Heart right ventricle (tissue), 16 donors: ENCODE measurements at regions not wholly inside any gene's neighbourhood (a gene's known extent, or its start where the extent isn't known, plus 50 kb on each side); places are given as distances from the start of the nearest gene placed in this dataset.
"Not testable (repeated sequence)": the region's sequence is repeated elsewhere in the genome, so short reads cannot be mapped to it uniquely, and the experiment has no call there.

Experiments
- ATAC-seq, 8 donors: fragments of 200-7000 bp; cut with Tn5 transposase; one replicate each; pipeline ENCODE4 v1.9.1; 2020; ENCODE audit warnings: mild to moderate bottlenecking in 8 of 8, moderate library complexity in 8 of 8, moderate number of reproducible peaks in 1 of 8
- DNase-seq, 2 donors: peaks; one replicate each; pipeline ENCODE4 v3.0.0-alpha.2; 2020
- H3K27ac ChIP-seq, 10 donors: fragments of 200-600 bp; sonication (generic) in 2 of 10; one replicate each; pipeline versions ENCODE4 v1.5.0 to v1.8.0; 2020 to 2022; ENCODE audit warnings: mild to moderate bottlenecking in 3 of 10
- H3K27me3 ChIP-seq, 7 donors: fragments of 200-600 bp; one replicate each; pipeline ENCODE4 v1.8.0; 2021 to 2022; ENCODE audit warnings: mild to moderate bottlenecking in 2 of 7
- H3K36me3 ChIP-seq, 9 donors: fragments of 200-600 bp; sonication (generic) in 1 of 9; one replicate each; pipeline versions ENCODE4 v1.5.0 to v1.8.0; 2020 to 2022; ENCODE audit warnings: mild to moderate bottlenecking in 2 of 9
- H3K4me1 ChIP-seq, 9 donors: fragments of 200-600 bp; sonication (generic) in 1 of 9; one replicate each; pipeline versions ENCODE4 v1.5.0 to v1.8.0; 2020 to 2022; ENCODE audit warnings: mild to moderate bottlenecking in 4 of 9
- H3K4me3 ChIP-seq, 10 donors: fragments of 200-600 bp; sonication (generic) in 2 of 10; one replicate each; pipeline versions ENCODE4 v1.5.0 to v1.8.0; 2020 to 2022; ENCODE audit warnings: mild to moderate bottlenecking in 7 of 10, moderate library complexity in 2 of 10
- H3K9me3 ChIP-seq, 11 donors: fragments of 200-600 bp in 10 of 11; sonication (generic) in 2 of 11; one replicate each; pipeline versions ENCODE4 v1.5.0 to v1.8.0; 2013 to 2022; ENCODE audit warnings: mild to moderate bottlenecking in 2 of 11, control low read depth in 1 of 11, moderate library complexity in 1 of 11
- WGBS, 2 donors: extraction: QIAGEN DNeasy Blood & Tissue Kit; methylation state at CpG; one replicate each; pipeline ENCODE4 v1.1.7; 2013; ENCODE audit warnings: inconsistent platforms in 1 of 2; 5-methylcytosine and 5-hydroxymethylcytosine counted together
- intact Hi-C, 10 donors: fragments of 100-400 bp; cut with DNase I; formaldehyde crosslinking; loops; one replicate each; pipeline versions ENCODE4 v1.11.1 to v1.14.2; 2022
- TF ChIP-seq, protein P1 (sequence below), 9 donors: fragments of 200-600 bp; sonication (generic) in 2 of 9; IDR thresholded peaks; one replicate each; pipeline versions ENCODE4 v1.5.0 to v1.8.0; 2021 to 2022; ENCODE audit warnings: antibody characterized with exemption in 9 of 9, mild to moderate bottlenecking in 5 of 9, moderate library complexity in 1 of 9
- donor health status: Arrhythmogenic right ventricular cardiomyopathy.
- donor health status: ischemic (EF 13 %, LVEDD 7.1; RV severe dilation, severe dysfunction).
- donor health status: healthy with polysubstance abuse.
- donor health status: DM: no; HTN: yes; CAD: no.
- donor health status: DM: no; HTN: no; CAD: no.
- donor health status: ischemic (EF 25% LVEDD 6.9; RV normal size, moderate dysfunction).
- donor health status: ischemic (EF 25% LVEDD 5.7; RV mildly dilated, moderate dysfunction).
- donor health status: healthy.
- donor health status: DM: yes; HTN: yes; CAD: no.
- donor health status: Ischemic cardiomyopathy.
- donor health status: ischemic (EF 35%, LVEDD 5.7; RV mildly dilated, moderate dysfunction).
- donor health status: nonischemic (EF 11% LVEDD 7.7; RV severe dilation, severe dysfunction).
- donor health status: DM: yes; HTN: yes; CAD: no.
- donor health status: PGD.
- donor health status: ischemic (EF 29% LVEDD 5.4; RV normal size, mild dysfunction).
- donor health status: nonischemic (EF 23%, LVEDD 6.1; RV moderate dilation, normal function).

DNA sequence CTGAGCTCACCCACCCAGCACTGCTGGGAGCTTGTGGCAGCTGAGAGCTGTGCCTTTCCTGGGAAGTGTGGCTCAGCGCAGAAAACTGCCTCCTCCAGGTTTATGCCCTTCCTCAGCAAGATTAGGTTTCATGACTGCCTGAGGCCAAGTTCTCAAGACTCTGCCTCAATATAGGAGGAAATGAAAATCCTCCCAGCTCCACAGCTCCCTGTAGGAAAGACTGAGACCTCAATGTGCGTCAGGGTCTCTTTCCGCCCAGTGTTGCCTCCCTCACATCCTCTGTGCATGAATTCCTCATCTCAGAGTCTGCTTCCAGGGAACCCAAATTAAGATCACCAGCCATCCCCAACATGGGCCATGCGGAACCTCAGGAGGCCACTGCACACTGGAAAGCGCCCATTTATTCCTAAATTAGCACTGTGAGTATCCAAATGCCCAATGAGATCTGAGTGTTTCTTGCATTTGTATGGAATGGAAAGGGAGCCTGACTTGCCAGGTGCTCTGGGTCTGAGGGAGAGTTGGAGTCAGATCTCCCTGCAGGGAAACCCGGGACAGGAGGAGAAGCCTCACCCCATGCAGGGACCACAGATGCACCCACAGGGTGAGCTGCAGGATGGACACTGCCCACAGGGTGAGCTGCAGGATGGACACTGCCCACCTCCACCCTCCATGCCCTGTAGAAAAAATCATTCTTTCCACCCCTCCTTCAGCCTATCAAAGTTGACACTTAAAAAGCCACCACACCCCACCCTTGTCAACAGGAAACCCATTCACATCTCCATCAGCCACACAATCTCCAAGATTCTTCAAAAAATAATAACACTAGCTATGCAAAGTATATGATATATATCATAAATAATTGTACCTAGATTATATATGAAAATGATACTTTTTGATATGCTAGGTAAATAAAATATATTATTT, 97.4 kb upstream of the IGLL5 start:
- intact Hi-C loops: no loop called here
- Histone ChIP-seq H3K36me3 (no peaks in the 10 kb centered on the region), H3K27ac (peak overlapping the region in 1 of 10 donors; percentile 77), H3K4me1 (peaks cover 0 to 11% (median 0%) of the 10 kb centered on the region in 9 donors), H3K27me3 (peaks cover 0 to 29% (median 26%) of the 10 kb centered on the region in 7 donors), H3K4me3 (no peak overlapping the region), H3K9me3 (no peaks in the 10 kb centered on the region)
- ATAC-seq (no peak), DNase-seq (no peak)
- TF ChIP-seq, protein P1, sequence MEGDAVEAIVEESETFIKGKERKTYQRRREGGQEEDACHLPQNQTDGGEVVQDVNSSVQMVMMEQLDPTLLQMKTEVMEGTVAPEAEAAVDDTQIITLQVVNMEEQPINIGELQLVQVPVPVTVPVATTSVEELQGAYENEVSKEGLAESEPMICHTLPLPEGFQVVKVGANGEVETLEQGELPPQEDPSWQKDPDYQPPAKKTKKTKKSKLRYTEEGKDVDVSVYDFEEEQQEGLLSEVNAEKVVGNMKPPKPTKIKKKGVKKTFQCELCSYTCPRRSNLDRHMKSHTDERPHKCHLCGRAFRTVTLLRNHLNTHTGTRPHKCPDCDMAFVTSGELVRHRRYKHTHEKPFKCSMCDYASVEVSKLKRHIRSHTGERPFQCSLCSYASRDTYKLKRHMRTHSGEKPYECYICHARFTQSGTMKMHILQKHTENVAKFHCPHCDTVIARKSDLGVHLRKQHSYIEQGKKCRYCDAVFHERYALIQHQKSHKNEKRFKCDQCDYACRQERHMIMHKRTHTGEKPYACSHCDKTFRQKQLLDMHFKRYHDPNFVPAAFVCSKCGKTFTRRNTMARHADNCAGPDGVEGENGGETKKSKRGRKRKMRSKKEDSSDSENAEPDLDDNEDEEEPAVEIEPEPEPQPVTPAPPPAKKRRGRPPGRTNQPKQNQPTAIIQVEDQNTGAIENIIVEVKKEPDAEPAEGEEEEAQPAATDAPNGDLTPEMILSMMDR (IDR thresholded peaks at IDR 0.05): no peak
- WGBS, 2 donors: 80 to 82% methylated on average over 6 of the region's 6 CpGs

DNA sequence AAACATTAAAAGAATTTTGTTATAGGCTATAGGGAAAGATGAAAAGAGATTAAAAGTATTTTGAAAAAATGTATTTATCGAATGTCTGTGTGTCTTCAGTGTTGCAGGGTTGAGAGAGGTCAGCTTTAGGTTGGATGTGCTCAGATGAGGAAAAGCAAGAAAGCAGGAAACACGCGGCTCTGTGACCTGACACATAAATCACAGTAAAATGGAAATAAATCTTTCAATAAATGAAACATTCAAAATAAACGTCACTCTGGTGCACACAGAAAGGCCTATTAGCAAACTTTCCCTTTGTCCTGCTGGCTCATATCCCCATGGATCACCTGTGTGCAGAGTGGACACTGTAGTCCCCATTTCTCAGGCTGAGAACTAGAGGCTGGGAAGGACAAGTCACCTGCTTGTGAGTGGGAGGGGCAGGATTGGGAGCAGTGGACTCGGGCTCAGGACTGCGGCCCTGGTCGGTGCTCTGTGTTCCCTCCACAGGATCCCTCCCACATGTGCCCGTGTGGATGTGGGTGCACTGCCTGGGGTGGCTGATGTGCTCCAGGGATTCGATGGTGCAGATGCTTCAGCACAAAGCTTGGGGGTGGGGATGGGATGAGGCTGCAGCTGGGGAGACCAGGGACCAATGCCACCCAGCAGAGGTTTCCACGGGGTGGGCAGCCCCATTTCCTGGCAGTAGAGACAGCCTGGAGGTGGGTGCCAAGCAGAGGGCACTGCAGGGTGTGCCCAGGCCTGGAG, 96.0 kb upstream of the IGLL5 start:
- DNase-seq (no peak), ATAC-seq (no peak)
- Histone ChIP-seq H3K4me1 (peaks cover 0 to 11% (median 0%) of the 10 kb centered on the region in 9 donors), H3K36me3 (no peaks in the 10 kb centered on the region), H3K4me3 (no peak overlapping the region), H3K27ac (peak overlapping the region in 1 of 10 donors; percentile 63), H3K27me3 (peaks cover 0 to 22% (median 18%) of the 10 kb centered on the region in 7 donors), H3K9me3 (no peaks in the 10 kb centered on the region)
- intact Hi-C loops: no loop called here
- 62 to 72% methylated on average over 10 of the region's 10 CpGs for WGBS, 2 donors
- TF ChIP-seq, protein P1 (IDR thresholded peaks at IDR 0.05): no peak

DNA sequence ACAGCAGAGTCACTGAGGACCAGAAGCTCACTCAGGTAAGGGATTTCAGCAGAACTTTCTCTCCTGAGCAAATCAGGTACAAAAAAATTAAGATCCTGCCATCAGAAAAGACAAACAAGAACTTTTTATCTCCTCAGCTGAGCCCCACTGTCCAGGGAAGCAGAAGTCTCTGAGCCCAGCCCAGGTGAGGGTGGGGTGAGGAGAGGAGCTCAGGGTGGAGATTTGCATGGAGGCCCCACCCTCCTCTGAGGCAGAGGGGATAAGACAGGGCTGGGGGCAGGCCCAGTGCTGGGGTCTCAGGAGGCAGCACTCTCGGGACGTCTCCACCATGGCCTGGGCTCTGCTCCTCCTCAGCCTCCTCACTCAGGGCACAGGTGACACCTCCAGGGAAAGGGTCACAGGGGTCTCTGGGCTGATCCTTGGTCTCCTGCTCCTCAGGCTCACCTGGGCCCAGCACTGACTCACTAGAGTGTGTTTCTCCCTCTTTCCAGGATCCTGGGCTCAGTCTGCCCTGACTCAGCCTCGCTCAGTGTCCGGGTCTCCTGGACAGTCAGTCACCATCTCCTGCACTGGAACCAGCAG, 95.3 kb upstream of the IGLL5 start:
- WGBS, 2 donors: 63 to 79% methylated on average over 4 of the region's 4 CpGs
- ATAC-seq, intact Hi-C loops: not testable (repeated sequence)

DNA sequence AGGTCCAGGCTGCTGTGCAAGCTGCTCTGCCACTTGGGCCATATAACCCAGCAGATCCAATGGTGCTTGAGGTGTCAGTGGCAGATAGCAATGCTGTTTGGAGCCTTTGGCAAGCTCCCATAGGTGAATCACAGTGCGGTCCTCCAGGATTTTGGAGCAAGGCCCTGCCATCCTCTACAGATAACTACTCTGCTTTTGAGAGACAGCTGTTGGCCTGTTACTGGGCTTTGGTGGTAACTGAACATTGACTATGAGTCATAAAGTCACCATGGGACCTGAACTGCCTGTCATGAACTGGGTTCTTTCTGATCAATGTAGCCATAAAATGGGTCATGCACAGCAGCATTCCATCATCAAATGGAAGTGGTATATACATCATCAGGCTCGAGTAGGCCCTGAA, 92.0 kb upstream of the IGLL5 start:
- not testable (repeated sequence) for ATAC-seq, DNase-seq, H3K9me3 ChIP-seq, H3K36me3 ChIP-seq, H3K4me3 ChIP-seq, H3K4me1 ChIP-seq, H3K27ac ChIP-seq
- 72 to 81% methylated on average over 2 of the region's 2 CpGs for WGBS, 2 donors
- intact Hi-C loops: loop anchor here in 1 of 10 donors (5.0 kb wide), 1 partner anchor 82 kb away; no protein-coding TSS in a partner anchor
- peaks cover 0 to 11% (median 0%) of the 10 kb centered on the region in 7 donors for H3K27me3 ChIP-seq

More for the DNA sequence above, 95.3 kb upstream of the IGLL5 start:
- H3K9me3 ChIP-seq, H3K36me3 ChIP-seq, H3K4me3 ChIP-seq, DNase-seq: not testable (repeated sequence)
- H3K27ac ChIP-seq: peak overlapping the region in 1 of 10 donors; percentile 63
- H3K27me3 ChIP-seq: peaks cover 0 to 20% (median 17%) of the 10 kb centered on the region in 7 donors
- H3K4me1 ChIP-seq: peaks cover 0 to 11% (median 0%) of the 10 kb centered on the region in 9 donors

- no peak for ATAC-seq
- H3K9me3 ChIP-seq: no peaks in the 10 kb centered on the region
- TF ChIP-seq, protein P1 (IDR thresholded peaks at IDR 0.05): no peak
Observed at GRCh38 chr22:22796724-22797123, 90.9 kb upstream of the IGLL5 start.

More at GRCh38 chr22:22796724-22797123, 90.9 kb upstream of the IGLL5 start:
- intact Hi-C loops: loop anchor here in 1 of 10 donors (5.0 kb wide), 1 partner anchor 81 kb away; no protein-coding TSS in a partner anchor
- Histone ChIP-seq H3K36me3 (no peaks in the 10 kb centered on the region), H3K4me1 (no peaks in the 10 kb centered on the region), H3K27me3 (peaks cover 0 to 17% (median 7%) of the 10 kb centered on the region in 7 donors), H3K27ac (no peak overlapping the region), H3K4me3 (no peak overlapping the region)
- WGBS, 2 donors: 63 to 74% methylated on average over 2 of the region's 2 CpGs
- DNase-seq: no peak
